HCT116 (cell line): ENCODE measurements at regions not wholly inside any gene's neighbourhood (a gene's known extent, or its start where the extent isn't known, plus 50 kb on each side); places are given as distances from the start of the nearest gene placed in this dataset.

Experiments used
- ATAC-seq: fragments of 200-7000 bp; cut with Tn5 transposase; 2 replicates; pipeline ENCODE4 v1.9.1; 2020; ENCODE audit warnings: mild to moderate bottlenecking, moderate library complexity
- BruUV-seq: library from RNA; stranded (reverse); fragments of 400-500 nt; replicated peaks from 2 replicates; lab custom pipeline; 2021; lab: Mats Ljungman, UMichigan
- CTCF ChIA-PET: fragments of 300-600 bp; sonication (Branson Sonifier 250); formaldehyde crosslinking; loops from one replicate; lab custom pipeline; 2021; ENCODE audit warnings: antibody characterized with exemption; lab: Charles Lee
- POLR2A ChIA-PET: fragments of 300-600, 350-600 bp; sonication (Branson Sonifier 250); formaldehyde crosslinking; loops from one replicate; lab custom pipeline; 2021; ENCODE audit warnings: antibody characterized with exemption; lab: Charles Lee
- RAD21 ChIA-PET, 2 experiments: fragments of 300-600 bp; sonication (Branson Sonifier 250); formaldehyde crosslinking; loops; one replicate each; lab custom pipeline; 2023; ENCODE audit warnings: low total read pairs in 2 of 2; ENCODE audit not compliant: uncharacterized antibody in 2 of 2, unreplicated experiment in 2 of 2, low non-redundant PET in 1 of 2; lab: Charles Lee
- DNase-seq: peaks from one replicate; pipeline ENCODE4 v3.0.0-alpha.2; 2010; ENCODE audit warnings: low read depth, low spot score
- H2AFZ ChIP-seq: fragments of 200-600 bp; shearing (Covaris generic), sonication (generic); 2 replicates; pipeline ENCODE4 v1.6.1; 2017; ENCODE audit warnings: low read depth, mixed run types, mixed read lengths, antibody characterized with exemption, low read length; ENCODE audit not compliant: poor library complexity, severe bottlenecking
- H3K27ac ChIP-seq: 2 replicates; pipeline ENCODE4 v1.5.1; 2012; ENCODE audit warnings: low read depth, low read length
- H3K27me3 ChIP-seq: fragments of 200-600 bp; sonication (generic); 2 replicates; pipeline ENCODE4 v1.6.1; 2016; ENCODE audit warnings: mixed run types, low read length, mixed read lengths; ENCODE audit not compliant: insufficient read depth
- H3K36me3 ChIP-seq, 2 experiments: fragments of 200-500 bp in 1 of 2; fragments of 200-600 bp in 1 of 2; sonication (Bioruptor generic) in 1 of 2; sonication (generic) in 1 of 2; 2 replicates each; pipeline versions ENCODE4 v1.5.1 to v1.6.1; 2014 to 2016; ENCODE audit warnings: low read length in 2 of 2, inconsistent platforms in 1 of 2, mixed read lengths in 1 of 2, mixed run types in 1 of 2; ENCODE audit not compliant: insufficient read depth in 2 of 2, control insufficient read depth in 1 of 2
- H3K4me1 ChIP-seq, 2 experiments: fragments of 200-600 bp in 1 of 2; sonication (generic) in 1 of 2; 2 replicates each; pipeline versions ENCODE4 v1.5.1 to v1.6.1; 2012 to 2017; ENCODE audit warnings: low read length in 2 of 2, inconsistent platforms in 1 of 2, mild to moderate bottlenecking in 1 of 2, mixed read lengths in 1 of 2, mixed run types in 1 of 2, moderate library complexity in 1 of 2; ENCODE audit not compliant: insufficient read depth in 2 of 2, control insufficient read depth in 1 of 2
- H3K4me2 ChIP-seq: fragments of 200-600 bp; sonication (generic); 2 replicates; pipeline ENCODE4 v1.6.1; 2017; ENCODE audit warnings: mixed run types, low read length, mixed read lengths
- H3K4me3 ChIP-seq, 2 experiments: fragments of 200-600 bp in 1 of 2; sonication (generic) in 1 of 2; replicated peaks in 1 of 2; 2 replicates each; pipeline ENCODE4 v1.5.1; 2011 to 2016; ENCODE audit warnings: low read length in 2 of 2, control low read depth in 1 of 2, low read depth in 1 of 2, mild to moderate bottlenecking in 1 of 2, mixed read lengths in 1 of 2, mixed run types in 1 of 2
- H3K79me2 ChIP-seq: fragments of 200-600 bp; sonication (generic); 2 replicates; pipeline ENCODE4 v1.6.1; 2017; ENCODE audit warnings: mild to moderate bottlenecking, mixed run types, low read length, moderate library complexity, mixed read lengths; ENCODE audit not compliant: insufficient read depth
- H3K9ac ChIP-seq: fragments of 200-600 bp; sonication (generic); 2 replicates; pipeline ENCODE4 v1.6.1; 2016; ENCODE audit warnings: low read length, mixed read lengths
- H3K9me2 ChIP-seq: fragments of 200-600 bp; sonication (generic), shearing (Covaris generic); 2 replicates; pipeline ENCODE4 v1.6.1; 2017; ENCODE audit warnings: mixed run types, mild to moderate bottlenecking, moderate library complexity; ENCODE audit not compliant: insufficient read depth
- H3K9me3 ChIP-seq, 2 experiments: fragments of 200-500 bp in 1 of 2; fragments of 200-600 bp in 1 of 2; sonication (Bioruptor generic) in 1 of 2; sonication (generic) in 1 of 2; 2 replicates each; pipeline ENCODE4 v1.6.1; 2014 to 2017; ENCODE audit warnings: low read length in 2 of 2, mixed read lengths in 2 of 2, inconsistent platforms in 1 of 2, low read depth in 1 of 2, mild to moderate bottlenecking in 1 of 2, mixed run types in 1 of 2, moderate library complexity in 1 of 2; ENCODE audit not compliant: control insufficient read depth in 1 of 2, insufficient read depth in 1 of 2
- H4K20me1 ChIP-seq: fragments of 200-600 bp; sonication (generic), shearing (Covaris generic); 2 replicates; pipeline ENCODE4 v1.6.1; 2017; ENCODE audit warnings: mixed run types, mild to moderate bottlenecking, moderate library complexity; ENCODE audit not compliant: insufficient read depth
- CBX3 ChIP-seq: IDR thresholded peaks from 2 replicates; pipeline ENCODE4 v1.6.1; 2012; ENCODE audit warnings: low read depth
- CEBPB ChIP-seq: IDR thresholded peaks from 2 replicates; pipeline ENCODE4 v1.6.1; 2012; ENCODE audit warnings: low read depth
- ELF1 ChIP-seq: IDR thresholded peaks from 2 replicates; pipeline ENCODE4 v1.6.1; 2012; ENCODE audit warnings: low read depth, borderline replicate concordance
- EZH2phosphoT487 ChIP-seq: fragments of 200-600 bp; IDR thresholded peaks from 2 replicates; pipeline ENCODE4 v1.6.1; 2018; ENCODE audit warnings: antibody characterized with exemption, borderline replicate concordance
- JUND ChIP-seq: IDR thresholded peaks from 2 replicates; pipeline ENCODE4 v1.6.1; 2012
- MAX ChIP-seq: IDR thresholded peaks from 2 replicates; pipeline ENCODE4 v1.6.1; 2012
- POLR2AphosphoS5 ChIP-seq: IDR thresholded peaks from 2 replicates; pipeline ENCODE4 v1.6.1; 2011; ENCODE audit warnings: mild to moderate bottlenecking, low read depth, low read length, moderate library complexity
- RAD21 ChIP-seq: IDR thresholded peaks from 2 replicates; pipeline ENCODE4 v1.6.1; 2012; ENCODE audit warnings: low read depth, mild to moderate bottlenecking
- SIN3A ChIP-seq: IDR thresholded peaks from 2 replicates; pipeline ENCODE4 v1.6.1; 2012; ENCODE audit warnings: low read depth
- SP1 ChIP-seq: IDR thresholded peaks from 2 replicates; pipeline ENCODE4 v1.6.1; 2012; ENCODE audit warnings: low read depth
- SRF ChIP-seq: IDR thresholded peaks from 2 replicates; pipeline ENCODE4 v1.6.1; 2012; ENCODE audit warnings: low read depth
- TCF7L2 ChIP-seq: IDR thresholded peaks from 2 replicates; pipeline ENCODE4 v1.7.0; 2011; ENCODE audit warnings: borderline replicate concordance, inconsistent platforms; ENCODE audit not compliant: insufficient read depth, insufficient read length; ENCODE audit errors: extremely low read depth
- YY1 ChIP-seq: IDR thresholded peaks from 2 replicates; pipeline ENCODE4 v1.6.1; 2011; ENCODE audit warnings: low read length, low read depth, moderate library complexity, mild to moderate bottlenecking; ENCODE audit not compliant: insufficient replicate concordance; ENCODE audit errors: extremely low read depth
- ZBTB33 ChIP-seq: IDR thresholded peaks from 2 replicates; pipeline ENCODE4 v1.6.1; 2011; ENCODE audit warnings: mild to moderate bottlenecking, low read length, moderate library complexity; ENCODE audit not compliant: insufficient replicate concordance; ENCODE audit errors: extremely low read depth
- ZFX ChIP-seq: fragments of 450-650 bp; IDR thresholded peaks from 2 replicates; pipeline ENCODE4 v1.6.1; 2017
- ZNF274 ChIP-seq: fragments of 200-500 bp; sonication (Bioruptor generic); IDR thresholded peaks from 2 replicates; pipeline ENCODE4 v1.6.1; 2014; ENCODE audit warnings: mild to moderate bottlenecking, low read depth, low read length, inconsistent platforms
- intact Hi-C: fragments of 100-400 bp; cut with micrococcal nuclease; formaldehyde crosslinking; loops from 2 replicates; pipeline ENCODE4 v1.10.0; 2022
- TF ChIP-seq, protein P1 (sequence below): IDR thresholded peaks from 2 replicates; pipeline ENCODE4 v1.6.1; 2012

DNA sequence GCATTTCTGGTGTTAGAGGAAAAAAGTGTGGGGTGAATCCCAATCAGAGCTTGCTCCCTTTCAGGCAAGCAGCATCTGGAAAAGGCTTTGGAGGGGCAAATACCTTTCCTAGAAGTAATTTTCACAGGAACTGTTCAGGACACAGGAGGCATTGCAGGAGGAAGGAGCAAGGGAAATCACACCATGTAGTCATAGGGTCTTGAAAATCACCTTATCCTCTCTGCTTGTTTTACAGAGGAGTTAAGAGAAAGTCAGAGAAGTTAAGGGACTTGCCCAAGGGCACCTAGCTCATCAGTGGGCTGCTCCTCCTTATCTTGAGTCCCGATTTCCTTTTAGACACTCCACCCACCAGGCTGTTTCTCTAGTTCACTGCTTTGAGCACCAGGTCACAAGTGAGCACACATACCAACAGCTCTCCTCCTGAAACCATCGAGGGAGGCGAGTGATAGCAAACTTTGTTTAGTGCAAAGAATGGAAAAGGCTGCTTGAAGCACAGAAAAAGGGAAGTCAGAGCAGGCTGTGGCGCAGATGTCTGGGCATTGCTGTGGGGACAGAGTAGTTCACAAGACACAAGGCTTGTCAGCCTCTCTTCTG lies 89.2 kb upstream of the CXCR4 start:
- BruUV-seq = no TSS peak
- no peak for TF ChIP-seq SIN3A
- no peak for TF ChIP-seq ELF1
- TF ChIP-seq EZH2phosphoT487 = no peak
- no peak for TF ChIP-seq SRF
- no peak for TF ChIP-seq ZNF274
- TF ChIP-seq MAX = no peak
- no peak for TF ChIP-seq YY1
- TF ChIP-seq RAD21 = no peak
- TF ChIP-seq JUND = no peak
- TF ChIP-seq CBX3 = no peak
- no peak for TF ChIP-seq SP1
- TF ChIP-seq, all 23 proteins: peak for 0
- H3K36me3 ChIP-seq = no peaks in the 10 kb centered on the region
- no peaks in the 10 kb centered on the region for H4K20me1 ChIP-seq
- POLR2A ChIA-PET = no interaction called here
- no peaks in the 10 kb centered on the region for H3K9me2 ChIP-seq
- intact Hi-C loops = no loop called here
- H3K79me2 ChIP-seq = no peaks in the 10 kb centered on the region
- no peak overlapping the region for H3K27ac ChIP-seq
- H2AFZ ChIP-seq = no peak overlapping the region
- H3K4me1 ChIP-seq = no peaks in the 10 kb centered on the region
- H3K9me3 ChIP-seq = no peaks in the 10 kb centered on the region
- no peak for DNase-seq
- no peak overlapping the region for H3K4me3 ChIP-seq
- no peak overlapping the region for H3K9ac ChIP-seq
- CTCF ChIA-PET = no interaction called here
- RAD21 ChIA-PET = no interaction called here
- no peak overlapping the region for H3K4me2 ChIP-seq
- no peaks in the 10 kb centered on the region for H3K27me3 ChIP-seq
- no peak for ATAC-seq

DNA sequence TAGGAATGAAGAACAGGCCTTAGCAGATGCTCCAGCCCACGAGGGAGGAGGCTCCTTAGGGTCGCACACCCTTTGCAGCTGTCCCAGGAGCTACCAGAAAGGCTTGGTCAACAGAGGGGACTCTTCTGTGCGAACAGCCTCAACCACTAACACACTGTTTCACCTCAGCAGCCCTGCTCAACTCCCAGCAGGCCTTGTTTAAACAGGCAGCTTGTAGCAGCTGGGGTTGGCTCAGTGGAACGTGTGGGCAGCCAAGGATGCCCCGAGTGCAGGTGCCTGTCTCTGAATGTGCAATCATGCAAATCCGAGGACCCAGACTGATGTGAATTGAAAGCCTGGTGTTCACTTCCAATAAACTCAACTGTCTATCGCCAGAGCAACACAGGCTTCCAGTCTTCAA lies 88.7 kb upstream of the CXCR4 start:
- H4K20me1 ChIP-seq = no peaks in the 10 kb centered on the region
- ChIA-PET POLR2A (no interaction called here), CTCF (no interaction called here), RAD21 (no interaction called here)
- no peaks in the 10 kb centered on the region for H3K27me3 ChIP-seq
- H3K4me1 ChIP-seq = no peaks in the 10 kb centered on the region
- no peaks in the 10 kb centered on the region for H3K9me3 ChIP-seq
- H3K4me2 ChIP-seq = no peak overlapping the region
- no peaks in the 10 kb centered on the region for H3K79me2 ChIP-seq
- no peaks in the 10 kb centered on the region for H3K36me3 ChIP-seq
- no peaks in the 10 kb centered on the region for H3K9me2 ChIP-seq
- intact Hi-C loops = no loop called here
- ATAC-seq (no peak), DNase-seq (no peak)
- no peak overlapping the region for H3K9ac ChIP-seq
- no peak overlapping the region for H2AFZ ChIP-seq
- H3K27ac ChIP-seq = no peak overlapping the region
- BruUV-seq = no TSS peak
- H3K4me3 ChIP-seq = no peak overlapping the region
- no peak for TF ChIP-seq POLR2AphosphoS5
- no peak for TF ChIP-seq EZH2phosphoT487
- TF ChIP-seq SP1 = no peak
- no peak for TF ChIP-seq ZFX
- no peak for TF ChIP-seq ZBTB33
- no peak for TF ChIP-seq YY1
- TF ChIP-seq MAX = no peak
- no peak for TF ChIP-seq CEBPB
- TF ChIP-seq TCF7L2 = no peak
- TF ChIP-seq, protein P1, sequence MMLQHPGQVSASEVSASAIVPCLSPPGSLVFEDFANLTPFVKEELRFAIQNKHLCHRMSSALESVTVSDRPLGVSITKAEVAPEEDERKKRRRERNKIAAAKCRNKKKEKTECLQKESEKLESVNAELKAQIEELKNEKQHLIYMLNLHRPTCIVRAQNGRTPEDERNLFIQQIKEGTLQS = no peak
- TF ChIP-seq RAD21 = no peak
- TF ChIP-seq SIN3A = no peak
